Left lung (tissue), 4 donors: ENCODE measurements at regions not wholly inside any gene's neighbourhood (a gene's known extent, or its start where the extent isn't known, plus 50 kb on each side); places are given as distances from the start of the nearest gene placed in this dataset.
"Not testable (repeated sequence)": the region's sequence is repeated elsewhere in the genome, so short reads cannot be mapped to it uniquely, and the experiment has no call there.

ENCODE experiments used
- ATAC-seq: fragments of 200-7000 bp; cut with Tn5 transposase; one replicate; pipeline ENCODE4 v1.9.1; 2020; ENCODE audit warnings: moderate library complexity
- DNase-seq, 4 donors: peaks; one replicate each; pipeline ENCODE4 v3.0.0-alpha.2; 2013 to 2020
- H3K27ac ChIP-seq, 2 donors: fragments of 200-600 bp; sonication (generic) in 1 of 2; one replicate each; pipeline versions ENCODE4 v1.5.0 to v1.8.0; 2020 to 2021
- H3K27me3 ChIP-seq, 2 donors: fragments of 200-600 bp; sonication (generic) in 1 of 2; one replicate each; pipeline versions ENCODE4 v1.5.0 to v1.8.0; 2020 to 2021
- H3K36me3 ChIP-seq, 2 donors: fragments of 200-600 bp; sonication (generic) in 1 of 2; one replicate each; pipeline versions ENCODE4 v1.5.0 to v1.8.0; 2020 to 2021
- H3K4me1 ChIP-seq, 2 donors: fragments of 200-600 bp; one replicate each; pipeline ENCODE4 v1.8.0; 2021
- H3K4me3 ChIP-seq, 2 donors: fragments of 200-600 bp; sonication (generic) in 1 of 2; one replicate each; pipeline versions ENCODE4 v1.5.0 to v1.8.0; 2020 to 2021; ENCODE audit warnings: mild to moderate bottlenecking in 1 of 2
- H3K9me3 ChIP-seq, 2 donors: fragments of 200-600 bp; sonication (generic) in 1 of 2; one replicate each; pipeline versions ENCODE4 v1.5.0 to v1.8.0; 2020 to 2021
- intact Hi-C, 2 donors: fragments of 100-400 bp; cut with DNase I; formaldehyde crosslinking; loops; one replicate each; pipeline versions ENCODE4 v1.11.2 to v1.14.2; 2022
- donor health status: DM: no; HTN: yes; CAD: no.
- donor health status: DM: no; HTN: no; CAD: no.

GRCh38 chr16:88159897-88160335 is 208.7 kb downstream of the BANP start:
- ATAC-seq, H3K27ac ChIP-seq, H3K4me3 ChIP-seq, H3K4me1 ChIP-seq, H3K36me3 ChIP-seq, H3K9me3 ChIP-seq, DNase-seq, intact Hi-C loops, H3K27me3 ChIP-seq: not testable (repeated sequence)

DNA sequence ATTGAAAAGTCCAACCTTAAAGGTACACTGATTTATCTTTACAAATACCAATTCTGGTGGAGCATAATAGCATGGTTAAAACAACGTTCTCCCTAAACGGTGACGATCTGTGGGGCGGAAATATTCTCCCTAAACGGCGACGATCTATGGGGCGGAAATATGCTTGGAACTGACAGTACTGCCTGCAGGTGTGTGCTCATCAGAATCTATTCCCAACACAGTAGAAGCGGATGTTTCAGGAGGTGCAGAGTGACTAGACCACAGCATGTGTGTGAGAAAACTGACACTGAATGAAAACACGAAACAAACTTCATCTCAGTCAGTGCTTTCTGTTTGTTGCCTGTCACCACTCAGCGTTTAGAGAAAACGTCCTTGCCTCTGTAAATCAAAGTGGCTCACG is 210.0 kb downstream of the BANP start:
- H3K27me3 ChIP-seq, intact Hi-C loops, H3K4me3 ChIP-seq, H3K27ac ChIP-seq, H3K9me3 ChIP-seq, ATAC-seq, H3K36me3 ChIP-seq, DNase-seq, H3K4me1 ChIP-seq: not testable (repeated sequence)

- H3K4me3 ChIP-seq, ATAC-seq, H3K27ac ChIP-seq, intact Hi-C loops, H3K4me1 ChIP-seq, H3K9me3 ChIP-seq, H3K27me3 ChIP-seq, H3K36me3 ChIP-seq: not testable (repeated sequence)
- DNase-seq = peak in 1 of 4 donors; percentile 58
These were observed 210.5 kb downstream of the BANP start for GRCh38 chr16:88161623-88162275.

GRCh38 chr16:88162778-88163177 is 211.5 kb downstream of the BANP start:
- DNase-seq, intact Hi-C loops: not testable (repeated sequence)

GRCh38 chr16:88164196-88165039 is 213.2 kb downstream of the BANP start:
- H3K36me3 ChIP-seq, H3K9me3 ChIP-seq, intact Hi-C loops, ATAC-seq, H3K4me1 ChIP-seq, H3K4me3 ChIP-seq, H3K27ac ChIP-seq: not testable (repeated sequence)
- DNase-seq = peak in 1 of 4 donors; percentile 42
- H3K27me3 ChIP-seq = peaks cover 0 to 17% of the 10 kb centered on the region in 2 donors

More at GRCh38 chr16:88162778-88163177, 211.5 kb downstream of the BANP start:
- not testable (repeated sequence) for H3K27ac ChIP-seq, ATAC-seq, H3K9me3 ChIP-seq, H3K27me3 ChIP-seq, H3K4me1 ChIP-seq, H3K36me3 ChIP-seq, H3K4me3 ChIP-seq

- H3K9me3 ChIP-seq, ATAC-seq, intact Hi-C loops, H3K36me3 ChIP-seq, H3K4me1 ChIP-seq, H3K4me3 ChIP-seq, H3K27ac ChIP-seq: not testable (repeated sequence)
- peaks cover 0 to 20% of the 10 kb centered on the region in 2 donors for H3K27me3 ChIP-seq
- peak in 1 of 4 donors; percentile 55 for DNase-seq
These were observed 213.9 kb downstream of the BANP start for GRCh38 chr16:88165040-88165544.

DNA sequence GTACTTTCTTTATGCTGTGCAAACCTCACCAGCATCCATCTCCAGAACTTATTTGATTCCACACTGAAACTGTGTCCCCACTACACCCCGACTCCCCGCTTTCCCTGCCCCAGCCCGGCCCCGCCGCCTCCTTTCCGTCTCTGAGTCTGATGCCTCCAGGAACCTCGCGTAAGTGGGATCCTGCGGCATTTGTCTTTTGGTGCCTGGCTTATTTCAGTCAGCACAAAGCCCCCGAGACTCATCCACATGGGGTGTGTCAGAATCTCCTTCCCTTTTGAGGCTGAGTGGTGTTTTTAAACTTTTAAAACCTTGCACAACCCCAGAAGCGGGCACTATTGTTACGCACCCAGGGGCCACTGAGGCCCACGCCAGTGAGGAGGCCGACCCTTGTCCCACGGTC is 214.4 kb downstream of the BANP start:
- H3K4me3 ChIP-seq, H3K9me3 ChIP-seq, intact Hi-C loops, H3K27ac ChIP-seq, H3K36me3 ChIP-seq, H3K4me1 ChIP-seq, ATAC-seq: not testable (repeated sequence)
- peaks cover 0 to 25% of the 10 kb centered on the region in 2 donors for H3K27me3 ChIP-seq
- DNase-seq = peak in 1 of 4 donors; percentile 42

DNA sequence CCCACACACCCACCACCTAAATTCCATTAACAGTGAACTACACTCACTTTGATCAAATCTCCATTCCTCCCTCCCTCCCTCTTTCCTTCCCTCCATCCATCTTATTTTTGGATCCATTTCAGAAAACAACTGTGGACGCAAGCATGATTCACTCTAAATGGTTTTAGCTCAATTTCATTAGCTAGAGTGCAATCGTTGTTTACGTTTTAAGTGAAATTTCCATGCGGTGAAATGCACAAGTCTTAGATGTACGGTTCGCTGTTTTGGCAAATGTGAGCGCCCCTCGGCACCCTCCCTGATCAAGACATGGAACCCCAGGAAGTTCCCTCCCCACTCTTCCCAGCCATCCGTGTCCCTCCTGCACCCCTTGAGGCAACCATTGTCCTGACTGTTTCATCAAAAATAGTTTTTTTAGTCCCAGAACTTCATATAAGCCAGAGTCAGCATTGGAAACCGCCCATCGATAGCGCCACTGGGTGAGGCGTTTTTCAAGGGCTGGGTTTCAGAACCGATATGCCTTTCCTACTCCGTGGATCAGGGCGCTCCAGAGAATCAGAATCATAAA is 215.1 kb downstream of the BANP start:
- intact Hi-C loops, ATAC-seq, H3K27ac ChIP-seq, H3K36me3 ChIP-seq, H3K4me1 ChIP-seq, H3K9me3 ChIP-seq, H3K4me3 ChIP-seq: not testable (repeated sequence)
- peak in 2 of 4 donors; percentile 29 to 38 for DNase-seq
- H3K27me3 ChIP-seq = peaks cover 0 to 28% of the 10 kb centered on the region in 2 donors

GRCh38 chr16:88167798-88168556 is 214.8 kb upstream of the ZNF469 start:
- DNase-seq = peak in 3 of 4 donors; percentile 18 to 90 (median 89)
- intact Hi-C loops, H3K4me1 ChIP-seq, H3K9me3 ChIP-seq, H3K27ac ChIP-seq, H3K4me3 ChIP-seq, H3K36me3 ChIP-seq: not testable (repeated sequence)
- peaks cover 0 to 28% of the 10 kb centered on the region in 2 donors for H3K27me3 ChIP-seq
- peak; percentile 59 for ATAC-seq

DNA sequence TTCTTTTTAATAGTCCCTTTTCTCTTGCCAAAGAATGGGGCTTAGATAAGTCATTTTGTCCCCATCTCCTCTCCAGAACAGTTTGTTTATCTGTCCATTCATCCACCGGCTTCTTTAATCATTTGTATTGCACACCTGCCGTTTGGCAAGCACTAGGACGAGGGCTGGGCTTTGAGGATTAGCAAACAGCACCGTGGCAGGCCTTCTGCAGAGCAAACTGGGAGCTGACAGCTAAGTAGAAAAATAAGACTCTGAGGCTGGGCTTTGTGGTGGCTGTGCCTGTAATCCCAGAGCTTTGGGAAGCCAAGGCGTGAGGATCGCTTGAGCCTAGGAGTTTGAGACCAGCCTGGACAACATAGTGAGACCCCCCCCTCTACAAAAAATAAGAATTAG is 214.2 kb upstream of the ZNF469 start:
- DNase-seq = peak in 1 of 4 donors; percentile 20
- H3K4me1 ChIP-seq, H3K36me3 ChIP-seq, H3K27ac ChIP-seq, H3K4me3 ChIP-seq, ATAC-seq, intact Hi-C loops, H3K9me3 ChIP-seq: not testable (repeated sequence)
- peaks cover 0 to 28% of the 10 kb centered on the region in 2 donors for H3K27me3 ChIP-seq

DNA sequence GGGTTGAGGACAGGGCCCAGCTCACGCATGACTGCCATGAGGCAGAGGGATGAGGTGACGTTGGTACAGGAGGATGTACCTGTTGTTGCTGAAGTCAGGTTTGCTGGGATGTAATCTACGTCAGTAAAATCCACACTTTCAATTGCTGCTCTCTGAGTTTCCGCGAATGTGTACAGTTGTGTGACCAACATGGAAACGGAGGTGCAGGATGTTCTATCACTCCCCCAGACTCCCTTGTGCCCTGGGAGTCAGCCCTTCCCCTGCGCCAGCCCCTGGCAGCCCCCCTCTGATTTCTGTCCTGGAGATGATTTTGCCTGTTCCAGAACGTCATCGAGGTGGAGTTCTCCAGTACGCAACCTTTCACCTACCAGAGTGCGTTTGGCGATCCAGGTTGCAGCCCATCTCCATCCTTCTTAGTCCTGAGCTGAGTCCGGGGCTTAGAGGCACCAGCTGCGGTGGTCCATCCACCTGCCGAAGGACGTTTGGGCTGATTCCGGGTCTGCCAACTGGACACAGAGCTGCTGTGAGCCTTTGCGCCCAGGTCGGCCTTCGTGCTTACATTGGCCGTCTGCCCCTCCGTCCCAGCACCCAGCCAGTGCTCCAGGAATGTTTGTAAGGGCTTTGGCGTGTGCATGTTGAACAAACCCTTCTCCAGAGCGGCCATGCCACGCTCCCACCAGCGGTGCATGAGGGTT is 213.5 kb upstream of the ZNF469 start:
- peak in 1 of 4 donors; percentile 59 for DNase-seq
- H3K27me3 ChIP-seq = peaks cover 0 to 28% of the 10 kb centered on the region in 2 donors
- H3K4me1 ChIP-seq, H3K4me3 ChIP-seq, H3K27ac ChIP-seq, intact Hi-C loops, H3K36me3 ChIP-seq, ATAC-seq, H3K9me3 ChIP-seq: not testable (repeated sequence)

GRCh38 chr16:88169831-88170165 is 213.0 kb upstream of the ZNF469 start:
- ATAC-seq, intact Hi-C loops: not testable (repeated sequence)

More at GRCh38 chr16:88169831-88170165, 213.0 kb upstream of the ZNF469 start:
- not testable (repeated sequence) for H3K36me3 ChIP-seq, DNase-seq, H3K27ac ChIP-seq, H3K9me3 ChIP-seq, H3K4me3 ChIP-seq, H3K4me1 ChIP-seq
- peaks cover 0 to 28% of the 10 kb centered on the region in 2 donors for H3K27me3 ChIP-seq
